ENCODE measurements at regions not wholly inside any gene's neighbourhood (a gene's known extent, or its start where the extent isn't known, plus 50 kb on each side); places are given as distances from the start of the nearest gene placed in this dataset.

- Histone ChIP-seq H3K9me3 (peaks cover 0 to 25% (median 0%) of the 10 kb centered on the region in 12 donors), H3K27me3 (no peaks in the 10 kb centered on the region), H3K4me3 (no peak overlapping the region), H3K4me1 (no peaks in the 10 kb centered on the region), H3K27ac (no peak overlapping the region), H3K36me3 (no peaks in the 10 kb centered on the region)
- no peak for TF ChIP-seq POLR2A (IDR thresholded peaks at IDR 0.05)
- peak in 7 of 12 donors; percentile 10 to 45 (median 25) for TF ChIP-seq CTCF (IDR thresholded peaks at IDR 0.05)
- WGBS, 4 donors, result 80 to 92% (median 82%) methylated on average over 2 to 4 of the region's 4 CpGs
- ATAC-seq (no peak), DNase-seq (no peak)
- intact Hi-C loops (cut with DNase I), result no loop called here
Measured at GRCh38 chr1:83583351-83584014, 415.4 kb downstream of the TTLL7 start.

- intact Hi-C loops (cut with DNase I), result no loop called here
- H3K36me3 ChIP-seq, result no peaks in the 10 kb centered on the region
- DNase-seq, result no peak
- no peak for ATAC-seq
- H3K27me3 ChIP-seq, result no peaks in the 10 kb centered on the region
- TF ChIP-seq CTCF (IDR thresholded peaks at IDR 0.05), result no peak
- no peak for TF ChIP-seq POLR2A (IDR thresholded peaks at IDR 0.05)
- H3K4me1 ChIP-seq, result no peaks in the 10 kb centered on the region
- whole genome bisulfite sequencing, 4 donors, result 96 to 98% (median 97%) methylated on average over 7 to 8 of the region's 8 CpGs
- H3K4me3 ChIP-seq, result no peak overlapping the region
- peaks cover 0 to 23% (median 0%) of the 10 kb centered on the region in 12 donors for H3K9me3 ChIP-seq
- H3K27ac ChIP-seq, result no peak overlapping the region
Measured at GRCh38 chr1:83581747-83582146, 417.2 kb downstream of the TTLL7 start.

- no peaks in the 10 kb centered on the region for H3K9me3 ChIP-seq
- TF ChIP-seq CTCF (IDR thresholded peaks at IDR 0.05), result no peak
- no peak for TF ChIP-seq POLR2A (IDR thresholded peaks at IDR 0.05)
- no peak overlapping the region for H3K27ac ChIP-seq
- H3K27me3 ChIP-seq, result no peaks in the 10 kb centered on the region
- ATAC-seq (no peak), DNase-seq (no peak)
- H3K4me3 ChIP-seq, result no peak overlapping the region
- intact Hi-C loops (cut with DNase I), result no loop called here
- 90 to 98% (median 96%) methylated on average over 2 of the region's 2 CpGs for WGBS, 4 donors
- H3K36me3 ChIP-seq, result no peaks in the 10 kb centered on the region
- H3K4me1 ChIP-seq, result no peaks in the 10 kb centered on the region
Measured at GRCh38 chr1:83574791-83575190, 424.1 kb downstream of the TTLL7 start.

GRCh38 chr1:83573776-83574175, 425.2 kb downstream of the TTLL7 start:
- 50 to 90% (median 82%) methylated on average over 2 of the region's 2 CpGs for WGBS, 4 donors
- intact Hi-C loops (cut with DNase I), result no loop called here

More at GRCh38 chr1:83573776-83574175, 425.2 kb downstream of the TTLL7 start:
- DNase-seq (no peak), ATAC-seq (no peak)
- Histone ChIP-seq H3K27me3 (no peaks in the 10 kb centered on the region), H3K36me3 (no peaks in the 10 kb centered on the region), H3K4me3 (no peak overlapping the region), H3K9me3 (no peaks in the 10 kb centered on the region), H3K4me1 (no peaks in the 10 kb centered on the region), H3K27ac (no peak overlapping the region)
- no peak for TF ChIP-seq CTCF (IDR thresholded peaks at IDR 0.05)
- TF ChIP-seq POLR2A (IDR thresholded peaks at IDR 0.05), result no peak
